Endothelial cell of umbilical vein (primary cell): ENCODE measurements at regions not wholly inside any gene's neighbourhood (a gene's known extent, or its start where the extent isn't known, plus 50 kb on each side); places are given as distances from the start of the nearest gene placed in this dataset.

Experiments
- BruUV-seq: library from RNA; stranded (reverse); fragments of 400-500 nt; replicated peaks from 2 replicates; lab custom pipeline; 2021; lab: Mats Ljungman, UMichigan
- CTCF ChIA-PET: fragments of 300-600, 350-600 bp; sonication (Branson Sonifier 250); formaldehyde crosslinking; loops from one replicate; lab custom pipeline; 2021; ENCODE audit warnings: antibody characterized with exemption, inconsistent platforms; lab: Charles Lee
- POLR2A ChIA-PET: fragments of 300-600, 350-600 bp; sonication (Branson Sonifier 250); formaldehyde crosslinking; loops from one replicate; lab custom pipeline; 2021; ENCODE audit warnings: antibody characterized with exemption, inconsistent platforms; lab: Charles Lee
- DNase-seq: peaks from one replicate; pipeline ENCODE4 v3.0.0-alpha.2; 2011; ENCODE audit warnings: low read depth, low spot score
- FAIRE-seq: peaks from 2 replicates; lab custom pipeline; 2011; peaks lifted over from hg19 to GRCh38; lab: Jason Lieb, UNC
- H2AFZ ChIP-seq: 2 replicates; pipeline ENCODE4 v1.6.0; 2012; ENCODE audit warnings: low read depth, low read length, control low read depth, inconsistent platforms
- H3K27ac ChIP-seq: 2 replicates; pipeline ENCODE4 v1.5.1; 2011; ENCODE audit warnings: low read depth, mild to moderate bottlenecking, control low read depth, low read length, moderate library complexity; ENCODE audit not compliant: insufficient read depth
- H3K27me3 ChIP-seq, 2 experiments: 2 replicates each; pipeline versions ENCODE4 v1.6.0 to v1.6.1; 2011; ENCODE audit warnings: low read length in 2 of 2, mixed read lengths in 1 of 2; ENCODE audit not compliant: control insufficient read depth in 2 of 2, insufficient read depth in 2 of 2
- H3K36me3 ChIP-seq, 2 experiments: 2 replicates in 1 of 2; 3 replicates in 1 of 2; pipeline ENCODE4 v1.5.1; 2011; ENCODE audit warnings: low read length in 2 of 2, mild to moderate bottlenecking in 1 of 2, moderate library complexity in 1 of 2; ENCODE audit not compliant: control insufficient read depth in 2 of 2, insufficient read depth in 2 of 2; ENCODE audit errors: extremely low read depth in 1 of 2
- H3K4me1 ChIP-seq: 3 replicates; pipeline ENCODE4 v1.5.1; 2011; ENCODE audit warnings: mild to moderate bottlenecking, low read length; ENCODE audit not compliant: control insufficient read depth, insufficient read depth; ENCODE audit errors: extremely low read depth
- H3K4me2 ChIP-seq: 2 replicates; pipeline ENCODE4 v1.6.1; 2011; ENCODE audit warnings: low read length, control low read depth, mixed read lengths; ENCODE audit not compliant: insufficient read depth
- H3K4me3 ChIP-seq, 3 experiments: fragments of 200-600 bp in 1 of 3; sonication (generic), shearing (Covaris generic) in 1 of 3; replicated peaks in 1 of 3; 2 replicates each; pipeline ENCODE4 v1.5.1; 2011 to 2016; ENCODE audit warnings: control low read depth in 3 of 3, low read length in 3 of 3, mild to moderate bottlenecking in 2 of 3, inconsistent platforms in 1 of 3, low read depth in 1 of 3, moderate library complexity in 1 of 3; ENCODE audit not compliant: insufficient read depth in 1 of 3
- H3K79me2 ChIP-seq: 2 replicates; pipeline ENCODE4 v1.6.0; 2012; ENCODE audit warnings: low read length, inconsistent platforms; ENCODE audit not compliant: control insufficient read depth, insufficient read depth
- H3K9ac ChIP-seq: replicated peaks from 2 replicates; pipeline ENCODE3; 2011; ENCODE audit warnings: low read length, control low read depth; ENCODE audit not compliant: insufficient read depth; ENCODE audit errors: extremely low read depth
- H3K9me1 ChIP-seq: replicated peaks from 3 replicates; pipeline ENCODE4 v1.6.0; 2011; ENCODE audit warnings: mild to moderate bottlenecking, low read length; ENCODE audit not compliant: control insufficient read depth, insufficient read depth; ENCODE audit errors: extremely low read depth
- H3K9me3 ChIP-seq: replicated peaks from 2 replicates; pipeline ENCODE4 v1.5.1; 2012; ENCODE audit warnings: low read length, inconsistent platforms; ENCODE audit not compliant: control insufficient read depth, insufficient read depth
- H4K20me1 ChIP-seq: replicated peaks from 2 replicates; pipeline ENCODE3; 2011; ENCODE audit warnings: mild to moderate bottlenecking, low read length; ENCODE audit not compliant: control insufficient read depth, insufficient read depth; ENCODE audit errors: extremely low read depth
- EZH2 ChIP-seq: IDR thresholded peaks from 2 replicates; pipeline ENCODE4 v1.6.1; 2012; ENCODE audit warnings: borderline replicate concordance, low read depth, mild to moderate bottlenecking, moderate library complexity, low read length, inconsistent platforms; ENCODE audit not compliant: severe bottlenecking
- FOS ChIP-seq: IDR thresholded peaks from 2 replicates; pipeline ENCODE4 v1.6.1; 2011; ENCODE audit warnings: mild to moderate bottlenecking, low read length, moderate library complexity, borderline replicate concordance; ENCODE audit not compliant: insufficient read depth
- JUN ChIP-seq: IDR thresholded peaks from 2 replicates; pipeline ENCODE4 v1.6.1; 2011; ENCODE audit warnings: borderline replicate concordance, low read depth; ENCODE audit not compliant: insufficient read length, insufficient read depth
- MYC ChIP-seq: IDR thresholded peaks from one replicate; pipeline ENCODE4 v1.6.1; 2011; ENCODE audit warnings: mild to moderate bottlenecking, low read depth, low read length
- POLR2A ChIP-seq: IDR thresholded peaks from 2 replicates; pipeline ENCODE4 v1.6.1; 2012; ENCODE audit warnings: low read depth, mild to moderate bottlenecking, control low read depth, low read length
- POLR2AphosphoS5 ChIP-seq: IDR thresholded peaks from 2 replicates; pipeline ENCODE4 v1.6.1; 2012; ENCODE audit warnings: low read depth, mild to moderate bottlenecking, control low read depth, low read length, moderate library complexity; ENCODE audit not compliant: insufficient read depth
- dilution Hi-C: fragments of 300-500 bp; cut with MboI; formaldehyde crosslinking; loops from one replicate; pipeline ENCODE4 v1.15.0; 2019; ENCODE audit warnings: low sequenced_read_pairs; ENCODE audit not compliant: extremely low pct_ligation_motif_present
- intact Hi-C: fragments of 100-400 bp; cut with micrococcal nuclease; formaldehyde crosslinking; loops from one replicate; pipeline ENCODE4 v1.10.0; 2022
- TF ChIP-seq, protein P1 (sequence below), 2 donors: IDR thresholded peaks; 1 replicate in 1 of 2; 2 replicates in 1 of 2; pipeline ENCODE4 v1.5.1; 2011; ENCODE audit warnings: low read length in 2 of 2, mild to moderate bottlenecking in 2 of 2, moderate library complexity in 2 of 2, control low read depth in 1 of 2, inconsistent platforms in 1 of 2, low read depth in 1 of 2; ENCODE audit not compliant: insufficient read depth in 1 of 2; ENCODE audit errors: extremely low read depth in 1 of 2

- no peaks in the 10 kb centered on the region for H3K27me3 ChIP-seq
- no peaks in the 10 kb centered on the region for H3K79me2 ChIP-seq
- H3K4me1 ChIP-seq = no peaks in the 10 kb centered on the region
- intact Hi-C loops = no loop called here
- H4K20me1 ChIP-seq = no peaks in the 10 kb centered on the region
- dilution Hi-C loops = no loop called here
- H3K9me1 ChIP-seq = no peaks in the 10 kb centered on the region
- no TSS peak for BruUV-seq
- ChIA-PET POLR2A (no interaction called here), CTCF (interaction anchor here (1.0 kb wide), 1 partner anchor 187 kb away, joined by 3 read pairs; no protein-coding TSS in a partner anchor)
- TF ChIP-seq POLR2A = no peak
- no peak for TF ChIP-seq JUN
- TF ChIP-seq, protein P1, sequence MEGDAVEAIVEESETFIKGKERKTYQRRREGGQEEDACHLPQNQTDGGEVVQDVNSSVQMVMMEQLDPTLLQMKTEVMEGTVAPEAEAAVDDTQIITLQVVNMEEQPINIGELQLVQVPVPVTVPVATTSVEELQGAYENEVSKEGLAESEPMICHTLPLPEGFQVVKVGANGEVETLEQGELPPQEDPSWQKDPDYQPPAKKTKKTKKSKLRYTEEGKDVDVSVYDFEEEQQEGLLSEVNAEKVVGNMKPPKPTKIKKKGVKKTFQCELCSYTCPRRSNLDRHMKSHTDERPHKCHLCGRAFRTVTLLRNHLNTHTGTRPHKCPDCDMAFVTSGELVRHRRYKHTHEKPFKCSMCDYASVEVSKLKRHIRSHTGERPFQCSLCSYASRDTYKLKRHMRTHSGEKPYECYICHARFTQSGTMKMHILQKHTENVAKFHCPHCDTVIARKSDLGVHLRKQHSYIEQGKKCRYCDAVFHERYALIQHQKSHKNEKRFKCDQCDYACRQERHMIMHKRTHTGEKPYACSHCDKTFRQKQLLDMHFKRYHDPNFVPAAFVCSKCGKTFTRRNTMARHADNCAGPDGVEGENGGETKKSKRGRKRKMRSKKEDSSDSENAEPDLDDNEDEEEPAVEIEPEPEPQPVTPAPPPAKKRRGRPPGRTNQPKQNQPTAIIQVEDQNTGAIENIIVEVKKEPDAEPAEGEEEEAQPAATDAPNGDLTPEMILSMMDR (IDR thresholded peaks at IDR 0.05; ENCODE audit: extremely low read depth in 1 of 2, insufficient read depth in 1 of 2, low read depth in 1 of 2, low read length in 2 of 2) = no peak
- TF ChIP-seq MYC = no peak
- TF ChIP-seq EZH2 = no peak
- no peak for TF ChIP-seq FOS
- no peak for TF ChIP-seq POLR2AphosphoS5
- no peak overlapping the region for H2AFZ ChIP-seq
- H3K9me3 ChIP-seq = no peaks in the 10 kb centered on the region
- DNase-seq = no peak
- H3K4me2 ChIP-seq = no peak overlapping the region
- H3K9ac ChIP-seq = no peak overlapping the region
- H3K27ac ChIP-seq = no peak overlapping the region
- no peaks in the 10 kb centered on the region for H3K36me3 ChIP-seq
- no peak overlapping the region for H3K4me3 ChIP-seq
- no peak for FAIRE-seq
Measured at GRCh38 chr18:11366410-11366809, 217.0 kb upstream of the PIEZO2 start.
